Gastroesophageal sphincter (tissue), 4 donors: ENCODE measurements at regions not wholly inside any gene's neighbourhood (a gene's known extent, or its start where the extent isn't known, plus 50 kb on each side); places are given as distances from the start of the nearest gene placed in this dataset.

Experiments
- ATAC-seq: fragments of 150-250 bp; one replicate; pipeline ENCODE4 v1.9.1; 2016; ENCODE audit warnings: mild to moderate bottlenecking, moderate library complexity
- H3K27ac ChIP-seq, 4 donors: fragments of 200-600 bp; sonication (generic) in 3 of 4; 1 replicate in 3 of 4; 2 replicates in 1 of 4; pipeline ENCODE4 v1.5.1; 2016 to 2019
- H3K27me3 ChIP-seq: fragments of 200-600 bp; sonication (generic); one replicate; pipeline ENCODE4 v1.5.1; 2019
- H3K36me3 ChIP-seq, 2 donors: fragments of 200-600 bp; sonication (generic); one replicate each; pipeline ENCODE4 v1.5.1; 2019; ENCODE audit warnings: control low read depth in 1 of 2
- H3K4me1 ChIP-seq, 3 donors: fragments of 200-600 bp; sonication (generic); 1 replicate in 2 of 3; 2 replicates in 1 of 3; pipeline ENCODE4 v1.5.1; 2016 to 2019; ENCODE audit warnings: control low read depth in 2 of 3
- H3K4me3 ChIP-seq, 2 donors: fragments of 200-600 bp; sonication (generic); one replicate each; pipeline ENCODE4 v1.5.1; 2019; ENCODE audit warnings: mild to moderate bottlenecking in 1 of 2, moderate library complexity in 1 of 2
- H3K9me3 ChIP-seq, 3 donors: fragments of 200-600 bp; sonication (generic); one replicate each; pipeline ENCODE4 v1.5.1; 2017 to 2019; ENCODE audit warnings: control low read depth in 2 of 3
- EP300 ChIP-seq: sonication (generic); formaldehyde crosslinking; IDR thresholded peaks from one replicate; pipeline ENCODE4 v1.6.1; 2017; ENCODE audit warnings: antibody characterized with exemption, mild to moderate bottlenecking
- POLR2A ChIP-seq, 2 donors: fragments of 450-650 bp; IDR thresholded peaks; one replicate each; pipeline ENCODE4 v1.6.1; 2017; ENCODE audit warnings: antibody characterized with exemption in 2 of 2, mild to moderate bottlenecking in 2 of 2, moderate library complexity in 1 of 2
- POLR2AphosphoS5 ChIP-seq: sonication (generic); formaldehyde crosslinking; IDR thresholded peaks from one replicate; pipeline ENCODE4 v1.6.1; 2017; ENCODE audit warnings: antibody characterized with exemption
- WGBS, 2 donors: methylation state at CpG; one replicate each; pipeline ENCODE4 v1.1.5; 2018; ENCODE audit warnings: low coverage in 1 of 2; 5-methylcytosine and 5-hydroxymethylcytosine counted together
- TF ChIP-seq, protein P1 (sequence below), 4 experiments: fragments of 200-600 bp in 2 of 4; fragments of 450-650 bp in 2 of 4; sonication (generic) in 1 of 4; IDR thresholded peaks; one replicate each; pipeline ENCODE4 v1.5.1; 2017 to 2019; ENCODE audit warnings: antibody characterized with exemption in 4 of 4, mild to moderate bottlenecking in 2 of 4, moderate library complexity in 2 of 4

DNA sequence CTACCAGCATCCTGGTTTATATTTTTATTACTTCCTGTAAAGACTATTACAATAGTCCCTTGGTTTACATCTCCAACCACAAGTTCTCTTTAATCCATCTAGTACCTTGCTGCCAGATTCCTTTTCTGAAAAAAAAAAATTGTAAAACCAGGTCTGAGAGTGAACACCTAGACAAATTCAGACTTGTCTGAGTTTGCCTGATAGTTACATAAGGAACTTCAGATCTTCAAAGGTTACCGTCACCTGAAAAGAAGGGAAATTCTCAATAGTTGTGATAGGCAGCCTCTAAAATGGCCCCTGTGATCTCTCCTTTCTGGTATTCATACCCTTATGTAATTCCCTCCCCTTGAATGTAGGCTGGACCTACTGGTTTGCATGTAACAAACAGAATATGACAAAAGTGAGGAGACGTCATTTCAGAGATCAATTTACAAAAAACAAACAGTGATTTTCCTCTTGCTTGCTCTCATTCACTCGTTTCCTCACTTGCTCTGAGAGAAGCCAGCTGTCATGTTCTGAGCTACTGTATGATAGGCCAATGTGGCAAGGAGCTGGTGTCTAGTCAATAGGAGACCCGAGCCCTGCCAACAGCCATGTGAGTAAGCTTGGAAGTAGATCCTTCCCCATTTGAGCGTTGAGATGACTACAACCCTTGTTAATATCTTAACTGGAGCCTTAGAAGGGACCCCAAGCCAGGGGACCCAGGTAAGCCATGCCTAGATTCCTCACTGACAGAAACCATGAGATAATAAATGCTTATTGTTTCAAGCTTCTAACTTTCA lies 110.9 kb upstream of the LSM8 start:
- H3K36me3 ChIP-seq = no peaks in the 10 kb centered on the region
- no peaks in the 10 kb centered on the region for H3K27me3 ChIP-seq
- WGBS, 2 donors = 68 to 79% methylated on average over 2 to 5 of the region's 5 CpGs
- no peaks in the 10 kb centered on the region for H3K9me3 ChIP-seq
- ATAC-seq = no peak
- no peak for TF ChIP-seq POLR2A (IDR thresholded peaks at IDR 0.05)
- H3K27ac ChIP-seq = no peak overlapping the region
- H3K4me3 ChIP-seq = no peak overlapping the region
- H3K4me1 ChIP-seq = no peaks in the 10 kb centered on the region

DNA sequence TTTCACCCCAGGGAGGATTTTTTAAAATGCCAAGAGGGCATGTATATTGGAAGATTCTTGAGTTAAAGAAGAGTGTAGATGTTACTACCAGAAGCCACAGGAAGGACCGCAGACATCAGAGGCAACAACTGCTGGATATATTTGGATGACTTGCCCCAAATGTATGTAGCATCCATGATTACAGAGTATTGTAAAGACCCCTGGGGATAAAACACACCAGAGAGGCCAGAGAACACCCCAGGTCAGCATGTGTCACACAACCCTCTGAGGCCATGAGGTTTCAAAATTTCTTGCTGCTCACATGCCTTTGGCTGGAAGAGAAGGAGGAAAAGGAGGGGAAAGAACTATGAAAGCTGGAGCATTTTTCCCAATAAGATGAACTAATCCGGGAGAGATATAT lies 108.0 kb upstream of the LSM8 start:
- Histone ChIP-seq H3K27ac (peak overlapping the region in 2 of 4 donors; percentile 12 to 36), H3K4me1 (no peaks in the 10 kb centered on the region), H3K27me3 (no peaks in the 10 kb centered on the region), H3K4me3 (no peak overlapping the region), H3K36me3 (no peaks in the 10 kb centered on the region), H3K9me3 (no peaks in the 10 kb centered on the region)
- ATAC-seq = no peak
- 74 to 82% methylated on average over 2 of the region's 2 CpGs for WGBS, 2 donors
- no peak for TF ChIP-seq EP300
- TF ChIP-seq, protein P1, sequence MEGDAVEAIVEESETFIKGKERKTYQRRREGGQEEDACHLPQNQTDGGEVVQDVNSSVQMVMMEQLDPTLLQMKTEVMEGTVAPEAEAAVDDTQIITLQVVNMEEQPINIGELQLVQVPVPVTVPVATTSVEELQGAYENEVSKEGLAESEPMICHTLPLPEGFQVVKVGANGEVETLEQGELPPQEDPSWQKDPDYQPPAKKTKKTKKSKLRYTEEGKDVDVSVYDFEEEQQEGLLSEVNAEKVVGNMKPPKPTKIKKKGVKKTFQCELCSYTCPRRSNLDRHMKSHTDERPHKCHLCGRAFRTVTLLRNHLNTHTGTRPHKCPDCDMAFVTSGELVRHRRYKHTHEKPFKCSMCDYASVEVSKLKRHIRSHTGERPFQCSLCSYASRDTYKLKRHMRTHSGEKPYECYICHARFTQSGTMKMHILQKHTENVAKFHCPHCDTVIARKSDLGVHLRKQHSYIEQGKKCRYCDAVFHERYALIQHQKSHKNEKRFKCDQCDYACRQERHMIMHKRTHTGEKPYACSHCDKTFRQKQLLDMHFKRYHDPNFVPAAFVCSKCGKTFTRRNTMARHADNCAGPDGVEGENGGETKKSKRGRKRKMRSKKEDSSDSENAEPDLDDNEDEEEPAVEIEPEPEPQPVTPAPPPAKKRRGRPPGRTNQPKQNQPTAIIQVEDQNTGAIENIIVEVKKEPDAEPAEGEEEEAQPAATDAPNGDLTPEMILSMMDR (IDR thresholded peaks at IDR 0.05) = no peak
- no peak for TF ChIP-seq POLR2AphosphoS5
- no peak for TF ChIP-seq POLR2A (IDR thresholded peaks at IDR 0.05)

DNA sequence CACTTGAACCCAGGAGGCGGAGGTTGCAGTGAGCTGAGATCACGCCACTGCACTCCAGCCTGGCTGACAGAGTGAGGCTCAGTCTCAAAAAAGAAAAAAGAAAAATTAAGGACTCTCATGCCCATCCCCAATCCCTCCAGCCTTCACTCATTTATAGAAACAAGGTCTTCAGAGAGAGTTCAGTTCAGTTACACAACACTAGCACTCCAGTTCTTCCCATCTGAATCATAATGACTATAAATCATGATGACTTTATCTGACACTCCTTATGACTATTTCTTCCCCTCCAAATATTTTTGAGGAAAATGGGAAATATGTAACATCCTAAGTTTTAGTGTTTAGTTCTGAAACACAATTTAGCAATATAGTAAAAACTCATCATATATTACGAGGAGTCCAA lies 107.4 kb upstream of the LSM8 start:
- H3K4me1 ChIP-seq = no peaks in the 10 kb centered on the region

DNA sequence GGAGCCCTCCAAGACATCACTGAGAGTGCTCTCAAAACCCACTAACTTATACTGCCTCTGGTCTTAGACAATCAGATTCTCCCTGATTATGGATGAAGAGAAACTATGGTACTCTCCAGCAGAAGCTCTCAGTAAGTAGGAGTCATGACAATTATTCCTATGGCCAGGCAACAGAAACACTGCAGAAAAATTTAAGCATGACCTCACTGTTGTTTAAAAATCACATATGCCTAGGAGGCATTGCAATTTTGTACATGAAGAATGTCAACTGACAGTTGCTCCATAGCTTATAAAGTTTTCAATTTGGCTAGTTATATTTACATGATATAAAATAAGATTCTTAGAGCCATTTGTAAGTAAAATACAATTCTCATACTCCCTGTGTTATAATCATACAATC lies 105.9 kb upstream of the LSM8 start:
- H3K27me3 ChIP-seq = no peaks in the 10 kb centered on the region
- H3K4me1 ChIP-seq = no peaks in the 10 kb centered on the region
- H3K4me3 ChIP-seq = no peak overlapping the region
- H3K9me3 ChIP-seq = no peaks in the 10 kb centered on the region
- TF ChIP-seq POLR2A (IDR thresholded peaks at IDR 0.05) = no peak
- TF ChIP-seq, protein P1 (IDR thresholded peaks at IDR 0.05) = no peak
- no peak for TF ChIP-seq POLR2AphosphoS5
- TF ChIP-seq EP300 = no peak
- no peak for ATAC-seq
- no peak overlapping the region for H3K27ac ChIP-seq
- no peaks in the 10 kb centered on the region for H3K36me3 ChIP-seq

More for the DNA sequence above, 107.4 kb upstream of the LSM8 start:
- H3K9me3 ChIP-seq = no peaks in the 10 kb centered on the region
- peak overlapping the region in 1 of 4 donors; percentile 36 for H3K27ac ChIP-seq
- H3K27me3 ChIP-seq = no peaks in the 10 kb centered on the region
- H3K36me3 ChIP-seq = no peaks in the 10 kb centered on the region
- 70 to 81% methylated on average over 3 of the region's 3 CpGs for WGBS, 2 donors
- TF ChIP-seq POLR2AphosphoS5 = no peak
- TF ChIP-seq, protein P1 (IDR thresholded peaks at IDR 0.05) = no peak
- no peak for TF ChIP-seq POLR2A (IDR thresholded peaks at IDR 0.05)
- no peak for TF ChIP-seq EP300
- ATAC-seq = peak; percentile 40
- no peak overlapping the region for H3K4me3 ChIP-seq

DNA sequence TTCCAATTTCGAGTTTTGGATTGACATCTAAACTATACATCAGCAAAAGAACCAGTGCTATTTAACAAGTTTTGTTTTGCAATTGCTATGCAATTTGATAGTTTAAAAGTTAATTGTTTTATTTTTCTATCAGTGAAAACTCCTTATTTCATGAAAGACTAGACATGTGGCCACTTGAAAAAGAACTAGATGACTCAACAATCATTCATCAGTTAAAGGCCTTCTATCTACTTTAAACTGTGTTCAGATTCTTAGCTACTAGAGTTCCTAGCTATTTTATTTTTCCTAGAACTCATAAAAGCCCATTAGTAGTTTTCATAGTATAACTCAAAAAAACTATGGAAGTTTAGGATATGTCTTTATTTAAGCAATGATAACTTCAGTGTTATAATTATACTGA lies 104.6 kb upstream of the LSM8 start:
- 57 to 75% methylated on average over 1 of the region's 1 CpG for WGBS, 2 donors
- Histone ChIP-seq H3K4me3 (no peak overlapping the region), H3K36me3 (no peaks in the 10 kb centered on the region), H3K27ac (no peak overlapping the region), H3K9me3 (no peaks in the 10 kb centered on the region), H3K4me1 (no peaks in the 10 kb centered on the region), H3K27me3 (no peaks in the 10 kb centered on the region)
- no peak for TF ChIP-seq POLR2AphosphoS5
- TF ChIP-seq, protein P1 (IDR thresholded peaks at IDR 0.05) = no peak
- no peak for TF ChIP-seq EP300
- TF ChIP-seq POLR2A (IDR thresholded peaks at IDR 0.05) = no peak
- ATAC-seq = no peak
